ENCODE measurements at regions not wholly inside any gene's neighbourhood (a gene's known extent, or its start where the extent isn't known, plus 50 kb on each side); places are given as distances from the start of the nearest gene placed in this dataset.
A peak's percentile ranks its signal among the peaks of the same experiment; 100 is the strongest.

DNA sequence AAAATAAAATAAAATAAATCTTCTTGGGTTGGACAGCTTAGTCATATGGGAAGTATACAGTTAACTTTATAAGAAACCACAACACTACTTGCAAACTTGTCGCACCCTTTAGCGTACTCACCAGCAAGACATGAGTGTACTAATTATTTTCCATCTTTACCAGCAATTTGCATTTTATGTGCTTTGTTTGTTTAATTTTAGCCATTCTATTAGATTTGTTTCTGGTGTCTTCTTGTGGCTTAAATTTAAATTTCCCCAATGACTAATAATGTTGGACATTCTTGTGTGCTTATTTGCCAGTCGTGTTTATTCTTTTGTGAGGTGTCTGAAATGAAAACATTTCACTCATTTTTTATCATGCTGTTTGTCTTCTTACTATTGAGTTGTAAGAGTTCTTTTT lies 1172.2 kb upstream of the CITED2 start:
- WGBS, result no CpG with 5 or more reads among the region's 3 CpGs
- no peaks in the 10 kb centered on the region for H3K27me3 ChIP-seq (ENCODE audit: insufficient read depth, low read length)
- no peak overlapping the region for H3K9ac ChIP-seq (ENCODE audit: low read depth, low read length)
- H3K4me3 ChIP-seq (ENCODE audit: low read length), result no peak overlapping the region
- no peaks in the 10 kb centered on the region for H3K4me1 ChIP-seq (ENCODE audit: insufficient read depth, low read length)
- H3K27ac ChIP-seq (ENCODE audit: low read depth, low read length), result no peak overlapping the region
- H3K36me3 ChIP-seq (ENCODE audit: insufficient read depth, low read length), result no peaks in the 10 kb centered on the region
- no peaks in the 10 kb centered on the region for H3K9me3 ChIP-seq (ENCODE audit: insufficient read depth, low read depth, low read length)

DNA sequence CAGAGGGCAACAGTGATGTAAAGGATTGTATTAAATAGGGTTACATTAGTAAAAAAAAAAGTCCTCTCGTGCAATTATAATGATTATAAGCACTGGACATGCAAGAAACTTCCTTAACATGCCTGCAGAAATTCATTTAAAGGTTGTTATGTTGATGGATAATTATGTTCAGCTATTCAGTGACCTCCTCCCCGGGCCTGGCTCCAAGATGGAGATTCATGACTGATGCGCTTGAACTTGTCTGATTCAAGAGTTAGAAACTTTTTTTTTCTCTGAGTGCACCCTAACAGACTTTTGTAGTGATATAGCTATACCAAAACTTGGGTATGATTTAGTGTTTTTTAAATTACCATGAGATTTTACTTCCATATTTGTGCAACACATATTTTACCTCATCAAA lies 1170.0 kb upstream of the CITED2 start:
- H3K9ac ChIP-seq (ENCODE audit: low read depth, low read length), result no peak overlapping the region
- no peak overlapping the region for H3K27ac ChIP-seq (ENCODE audit: low read depth, low read length)
- no peak overlapping the region for H3K4me3 ChIP-seq (ENCODE audit: low read length)
- 90% methylated on average over 3 of the region's 3 CpGs for WGBS
- H3K4me1 ChIP-seq (ENCODE audit: insufficient read depth, low read length), result peaks cover 2% of the 10 kb centered on the region; the same call in 1 of the 2 replicates
- no peaks in the 10 kb centered on the region for H3K36me3 ChIP-seq (ENCODE audit: insufficient read depth, low read length)
- H3K27me3 ChIP-seq (ENCODE audit: insufficient read depth, low read length), result no peaks in the 10 kb centered on the region
- H3K9me3 ChIP-seq (ENCODE audit: insufficient read depth, low read depth, low read length), result no peaks in the 10 kb centered on the region

DNA sequence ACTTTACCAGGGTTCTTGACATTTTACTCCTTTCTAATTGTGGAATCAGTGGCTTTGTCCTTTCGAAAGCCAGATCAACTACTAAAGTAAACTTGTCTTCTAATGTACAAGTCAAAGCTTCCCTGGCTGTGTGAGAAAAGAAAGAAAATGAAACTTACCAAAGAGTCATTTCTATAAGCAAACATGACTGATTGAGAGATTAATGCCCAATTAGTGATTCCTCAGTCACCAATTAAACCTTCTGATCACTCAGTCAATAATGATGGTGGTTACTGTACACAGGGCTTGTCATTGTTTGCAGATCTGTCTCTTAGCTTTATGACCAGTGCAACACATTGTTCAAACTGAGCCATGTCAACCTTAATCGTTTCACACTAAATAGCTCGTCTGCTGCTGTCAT lies 1168.4 kb upstream of the CITED2 start:
- Histone ChIP-seq H3K27ac (ENCODE audit: low read depth, low read length) (no peak overlapping the region), H3K27me3 (ENCODE audit: insufficient read depth, low read length) (no peaks in the 10 kb centered on the region), H3K4me3 (ENCODE audit: low read length) (no peak overlapping the region), H3K4me1 (ENCODE audit: insufficient read depth, low read length) (peaks cover 16% of the 10 kb centered on the region), H3K36me3 (ENCODE audit: insufficient read depth, low read length) (no peaks in the 10 kb centered on the region), H3K9me3 (ENCODE audit: insufficient read depth, low read depth, low read length) (no peaks in the 10 kb centered on the region), H3K9ac (ENCODE audit: low read depth, low read length) (no peak overlapping the region)
- WGBS, result 89% methylated on average over 3 of the region's 3 CpGs

DNA sequence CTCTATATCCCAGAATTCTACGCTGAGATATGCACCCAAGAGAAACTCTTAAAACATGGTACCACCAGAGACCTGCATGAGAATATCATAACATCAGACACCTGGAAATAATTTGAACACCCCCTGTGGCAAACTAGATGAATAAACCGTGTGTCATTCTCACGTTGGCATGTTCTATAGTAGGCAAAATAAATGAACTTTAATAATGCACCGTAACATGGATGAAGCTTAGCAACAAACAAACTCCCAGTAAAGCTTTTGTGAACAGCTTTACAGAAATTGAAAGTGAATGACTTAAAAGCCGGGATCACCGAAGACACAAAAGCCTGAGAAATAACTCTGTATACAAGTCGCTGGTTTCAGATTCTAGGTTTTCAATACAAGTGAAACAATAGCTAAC lies 1166.8 kb upstream of the CITED2 start:
- Histone ChIP-seq H3K4me3 (ENCODE audit: low read length) (no peak overlapping the region), H3K4me1 (ENCODE audit: insufficient read depth, low read length) (peaks cover 26% of the 10 kb centered on the region), H3K9ac (ENCODE audit: low read depth, low read length) (no peak overlapping the region), H3K27ac (ENCODE audit: low read depth, low read length) (no peak overlapping the region), H3K36me3 (ENCODE audit: insufficient read depth, low read length) (no peaks in the 10 kb centered on the region), H3K9me3 (ENCODE audit: insufficient read depth, low read depth, low read length) (peaks cover 2% of the 10 kb centered on the region; the same call in 1 of the 2 replicates), H3K27me3 (ENCODE audit: insufficient read depth, low read length) (no peaks in the 10 kb centered on the region)
- WGBS, result 97% methylated on average over 7 of the region's 7 CpGs

DNA sequence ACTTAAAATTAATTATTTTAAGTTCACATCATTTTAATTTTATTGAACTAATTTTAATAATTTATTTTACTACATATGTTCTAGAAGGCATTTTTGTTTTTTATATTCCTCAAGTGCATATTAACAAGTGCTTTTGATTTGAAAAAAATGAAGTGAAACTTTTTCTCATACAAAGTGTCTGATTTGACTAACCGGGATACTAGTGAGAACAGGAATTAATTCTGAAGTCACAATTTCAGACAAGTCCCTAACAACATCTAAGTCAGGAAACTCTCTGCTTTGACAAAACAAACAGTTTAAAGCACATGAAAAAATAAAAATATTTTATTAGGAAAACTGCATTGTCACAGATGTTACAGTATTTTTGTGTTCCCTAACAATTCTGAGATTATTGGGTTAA lies 1166.3 kb upstream of the CITED2 start:
- no peak overlapping the region for H3K9ac ChIP-seq (ENCODE audit: low read depth, low read length)
- 100% methylated on average over 1 of the region's 1 CpG for WGBS
- peaks cover 8% of the 10 kb centered on the region; the same call in 1 of the 2 replicates for H3K9me3 ChIP-seq (ENCODE audit: insufficient read depth, low read depth, low read length)
- H3K27me3 ChIP-seq (ENCODE audit: insufficient read depth, low read length), result no peaks in the 10 kb centered on the region
- no peak overlapping the region for H3K4me3 ChIP-seq (ENCODE audit: low read length)
- no peaks in the 10 kb centered on the region for H3K36me3 ChIP-seq (ENCODE audit: insufficient read depth, low read length)
- peaks cover 26% of the 10 kb centered on the region for H3K4me1 ChIP-seq (ENCODE audit: insufficient read depth, low read length)
- no peak overlapping the region for H3K27ac ChIP-seq (ENCODE audit: low read depth, low read length)

DNA sequence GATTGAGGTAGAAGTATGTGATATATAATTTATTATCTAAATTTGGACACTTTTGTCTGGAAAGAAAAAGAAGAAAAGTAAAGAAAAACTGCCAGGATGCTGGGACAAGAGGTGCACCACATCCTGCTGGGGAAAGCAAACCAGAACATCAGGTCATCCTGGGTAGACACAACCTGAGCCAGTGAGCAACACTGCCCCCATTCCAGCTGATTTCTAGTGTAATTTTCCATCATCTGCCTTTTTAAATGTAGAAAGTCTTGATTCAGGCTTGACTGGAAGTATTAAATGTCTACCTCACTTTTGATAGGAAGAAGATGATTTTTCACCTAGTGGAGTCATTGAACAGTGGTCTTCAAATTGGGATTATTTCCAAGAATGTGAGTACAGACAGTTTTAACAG lies 1164.5 kb upstream of the CITED2 start:
- H3K9ac ChIP-seq (ENCODE audit: low read depth, low read length), result no peak overlapping the region
- no peaks in the 10 kb centered on the region for H3K27me3 ChIP-seq (ENCODE audit: insufficient read depth, low read length)
- H3K27ac ChIP-seq (ENCODE audit: low read depth, low read length), result no peak overlapping the region; the same call in 1 of the 2 replicates
- H3K4me3 ChIP-seq (ENCODE audit: low read length), result no peak overlapping the region
- no peaks in the 10 kb centered on the region for H3K36me3 ChIP-seq (ENCODE audit: insufficient read depth, low read length)
- H3K9me3 ChIP-seq (ENCODE audit: insufficient read depth, low read depth, low read length), result peaks cover 25% of the 10 kb centered on the region
- H3K4me1 ChIP-seq (ENCODE audit: insufficient read depth, low read length), result peaks cover 26% of the 10 kb centered on the region

DNA sequence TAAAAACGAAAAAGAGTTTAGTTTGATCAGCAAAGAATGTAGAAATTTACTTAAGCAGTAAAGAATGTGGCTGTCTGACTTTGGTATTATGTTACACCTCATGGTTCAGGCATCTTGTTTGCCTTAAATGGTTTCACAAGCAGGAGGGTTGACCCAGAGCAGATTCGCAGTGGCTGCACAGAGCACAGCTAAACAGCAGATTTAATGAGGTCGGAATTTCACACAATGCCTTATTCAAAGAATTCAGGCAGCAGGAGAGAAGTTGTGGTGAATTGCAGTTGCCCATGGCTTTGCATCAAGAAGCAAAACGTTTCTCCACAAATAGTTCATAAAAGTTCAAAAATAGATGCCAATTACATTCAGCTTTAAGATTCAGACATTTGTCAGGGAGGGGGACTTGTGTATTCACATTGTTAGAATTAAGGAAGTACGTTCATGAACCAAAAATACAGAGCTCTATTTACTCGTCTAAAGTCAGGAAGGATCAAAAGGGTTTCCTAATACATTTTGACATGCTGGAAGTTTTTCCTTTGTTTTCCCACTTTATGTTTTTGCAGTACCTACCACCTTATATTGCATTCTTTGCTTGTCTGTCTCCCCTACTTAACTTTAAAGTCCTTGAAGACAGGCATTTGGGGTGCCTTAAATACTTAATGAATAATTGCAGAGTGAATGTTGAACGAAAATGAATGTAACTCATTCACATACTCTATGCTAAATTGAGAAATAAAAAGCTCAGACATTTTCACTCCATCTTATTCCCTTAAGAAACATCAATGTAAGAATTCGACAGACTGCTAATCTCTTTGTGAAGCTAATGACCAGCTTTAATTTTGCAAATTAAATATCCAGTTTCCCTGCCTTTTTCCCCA lies 1163.6 kb upstream of the CITED2 start:
- Histone ChIP-seq H3K9me3 (ENCODE audit: insufficient read depth, low read depth, low read length) (peaks cover 29% of the 10 kb centered on the region), H3K27ac (ENCODE audit: low read depth, low read length) (peak overlapping the region; percentile 60)

DNA sequence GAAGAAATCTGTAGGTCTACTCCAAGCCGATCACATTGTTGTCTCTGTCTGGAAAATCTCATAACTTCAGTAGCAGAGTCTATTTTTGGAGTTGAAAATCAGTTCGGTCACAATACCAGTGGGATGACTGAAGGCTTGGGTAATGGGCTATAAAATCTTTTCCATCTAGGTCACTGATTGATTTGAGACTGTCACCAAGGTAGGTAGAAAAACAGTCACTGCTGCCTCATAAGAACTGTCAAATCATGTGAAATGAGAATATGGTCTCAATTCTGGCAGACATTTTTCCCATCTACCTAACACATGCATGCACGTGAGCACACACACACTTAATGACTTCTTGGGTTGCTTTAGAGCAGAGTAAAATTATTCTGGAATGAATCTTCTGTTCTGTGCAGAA lies 1162.8 kb upstream of the CITED2 start:
- Histone ChIP-seq H3K4me3 (ENCODE audit: low read length) (no peak overlapping the region), H3K36me3 (ENCODE audit: insufficient read depth, low read length) (no peaks in the 10 kb centered on the region), H3K9me3 (ENCODE audit: insufficient read depth, low read depth, low read length) (peaks cover 29% of the 10 kb centered on the region), H3K27me3 (ENCODE audit: insufficient read depth, low read length) (no peaks in the 10 kb centered on the region), H3K4me1 (ENCODE audit: insufficient read depth, low read length) (peaks cover 26% of the 10 kb centered on the region), H3K9ac (ENCODE audit: low read depth, low read length) (peak overlapping the region; percentile 51; the same call in 1 of the 2 replicates), H3K27ac (ENCODE audit: low read depth, low read length) (peak overlapping the region; percentile 54)
- 97% methylated on average over 2 of the region's 3 CpGs for WGBS

More for the DNA sequence above, 1163.6 kb upstream of the CITED2 start:
- Histone ChIP-seq H3K27me3 (ENCODE audit: insufficient read depth, low read length) (no peaks in the 10 kb centered on the region), H3K9ac (ENCODE audit: low read depth, low read length) (peak overlapping the region; percentile 51; the same call in 1 of the 2 replicates), H3K4me1 (ENCODE audit: insufficient read depth, low read length) (peaks cover 26% of the 10 kb centered on the region), H3K36me3 (ENCODE audit: insufficient read depth, low read length) (no peaks in the 10 kb centered on the region), H3K4me3 (ENCODE audit: low read length) (no peak overlapping the region)
- 56% methylated on average over 7 of the region's 8 CpGs for WGBS

DNA sequence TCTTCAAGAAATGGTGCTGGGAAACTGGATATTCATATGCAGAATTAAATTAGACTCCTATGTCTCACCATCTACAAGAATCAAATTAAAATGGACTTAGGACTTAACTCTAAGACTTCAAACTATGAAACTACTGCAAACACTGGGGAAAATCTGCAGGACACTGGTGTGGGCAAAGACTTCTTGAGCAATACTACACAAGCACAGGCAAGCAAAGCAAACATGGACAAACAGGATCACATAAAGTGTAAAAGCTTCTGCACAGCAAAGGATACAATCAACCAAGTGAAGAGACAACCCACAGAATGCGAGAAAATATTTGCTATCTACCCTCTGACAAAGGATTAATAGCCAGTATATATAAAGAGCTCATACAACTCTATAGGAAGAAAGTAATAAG lies 1161.1 kb upstream of the CITED2 start:
- Histone ChIP-seq H3K27ac (ENCODE audit: low read depth, low read length) (no peak overlapping the region), H3K9me3 (ENCODE audit: insufficient read depth, low read depth, low read length) (peaks cover 29% of the 10 kb centered on the region), H3K9ac (ENCODE audit: low read depth, low read length) (no peak overlapping the region), H3K27me3 (ENCODE audit: insufficient read depth, low read length) (no peaks in the 10 kb centered on the region), H3K4me3 (ENCODE audit: low read length) (no peak overlapping the region), H3K36me3 (ENCODE audit: insufficient read depth, low read length) (no peaks in the 10 kb centered on the region), H3K4me1 (ENCODE audit: insufficient read depth, low read length) (peaks cover 24% of the 10 kb centered on the region)
- 100% methylated on average over 1 of the region's 1 CpG for WGBS

DNA sequence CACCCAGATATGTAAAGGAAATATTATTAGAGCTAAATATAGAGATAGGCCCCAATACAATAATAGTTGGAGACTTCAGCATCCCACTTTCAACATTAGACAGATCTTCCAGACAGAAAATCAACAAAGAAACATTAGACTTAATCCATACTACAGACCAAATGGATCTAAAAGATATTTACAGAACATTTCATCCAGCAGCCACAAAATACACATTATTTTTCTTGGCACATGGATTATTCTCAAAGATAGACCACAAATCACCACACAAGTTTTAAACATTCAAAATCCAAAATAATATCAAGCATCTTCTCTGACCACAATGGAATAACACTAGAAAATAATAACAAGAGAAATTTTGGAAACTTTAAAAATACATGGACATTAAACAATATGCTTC lies 1159.1 kb upstream of the CITED2 start:
- Histone ChIP-seq H3K4me3 (ENCODE audit: low read length) (no peak overlapping the region), H3K27ac (ENCODE audit: low read depth, low read length) (no peak overlapping the region), H3K9ac (ENCODE audit: low read depth, low read length) (no peak overlapping the region), H3K36me3 (ENCODE audit: insufficient read depth, low read length) (no peaks in the 10 kb centered on the region), H3K9me3 (ENCODE audit: insufficient read depth, low read depth, low read length) (peaks cover 29% of the 10 kb centered on the region), H3K4me1 (ENCODE audit: insufficient read depth, low read length) (peaks cover 17% of the 10 kb centered on the region), H3K27me3 (ENCODE audit: insufficient read depth, low read length) (no peaks in the 10 kb centered on the region)

DNA sequence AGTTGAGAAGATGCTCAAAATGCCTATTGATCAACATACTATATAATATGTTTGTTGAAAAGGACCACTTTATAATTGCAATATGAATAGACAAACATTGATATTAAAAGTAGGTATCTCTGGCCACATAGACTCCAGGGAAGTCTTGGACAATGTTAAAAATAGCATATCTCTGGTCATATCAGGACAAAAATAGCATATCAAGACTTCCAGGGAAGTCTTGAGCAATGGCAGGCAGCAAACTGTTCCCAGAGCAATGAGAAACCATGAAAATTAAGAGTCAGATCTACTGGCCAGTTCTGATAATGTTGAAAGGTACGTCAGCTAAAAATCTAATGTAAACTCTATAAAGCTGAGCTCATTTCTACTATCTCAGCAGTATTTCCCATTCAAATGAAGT lies 1130.3 kb upstream of the CITED2 start:
- Histone ChIP-seq H3K27me3 (ENCODE audit: insufficient read depth, low read length) (no peaks in the 10 kb centered on the region), H3K36me3 (ENCODE audit: insufficient read depth, low read length) (no peaks in the 10 kb centered on the region), H3K4me1 (ENCODE audit: insufficient read depth, low read length) (no peaks in the 10 kb centered on the region), H3K9me3 (ENCODE audit: insufficient read depth, low read depth, low read length) (no peaks in the 10 kb centered on the region), H3K9ac (ENCODE audit: low read depth, low read length) (no peak overlapping the region), H3K4me3 (ENCODE audit: low read length) (no peak overlapping the region), H3K27ac (ENCODE audit: low read depth, low read length) (no peak overlapping the region)
- WGBS, result 100% methylated on average over 1 of the region's 1 CpG
